HCEC 1CT (cell line): ENCODE measurements at regions not wholly inside any gene's neighbourhood (a gene's known extent, or its start where the extent isn't known, plus 50 kb on each side); places are given as distances from the start of the nearest gene placed in this dataset.

Experiments used
- DNase-seq: peaks from one replicate; pipeline ENCODE4 v3.0.0-alpha.2; 2017

GRCh38 chr9:14424983-14425382 is 111.0 kb upstream of the NFIB start:
- DNase-seq = no peak

GRCh38 chr9:14424289-14424688 is 110.3 kb upstream of the NFIB start:
- no peak for DNase-seq

GRCh38 chr9:14423815-14424261 is 109.9 kb upstream of the NFIB start:
- peak; percentile 51 for DNase-seq

GRCh38 chr9:14421291-14421690 is 107.3 kb upstream of the NFIB start:
- DNase-seq = no peak

- no peak for DNase-seq
Observed at GRCh38 chr9:14418941-14419937, 105.3 kb upstream of the NFIB start.

GRCh38 chr9:14418301-14418940 is 104.5 kb upstream of the NFIB start:
- no peak for DNase-seq

- DNase-seq = peak; percentile 25
Observed at GRCh38 chr9:14417237-14417636, 103.3 kb upstream of the NFIB start.

- peak; percentile 60 for DNase-seq
Observed at GRCh38 chr9:14415947-14416346, 102.0 kb upstream of the NFIB start.

GRCh38 chr9:14413812-14414211 is 99.9 kb upstream of the NFIB start:
- DNase-seq = no peak

- no peak for DNase-seq
Observed at GRCh38 chr9:14412775-14413174, 98.8 kb upstream of the NFIB start.

GRCh38 chr9:14406463-14406862 is 92.5 kb upstream of the NFIB start:
- DNase-seq = no peak

- no peak for DNase-seq
Observed at GRCh38 chr9:14405176-14405706, 91.3 kb upstream of the NFIB start.

GRCh38 chr9:14403081-14403480 is 89.1 kb upstream of the NFIB start:
- DNase-seq = no peak

GRCh38 chr9:14402583-14402982 is 88.6 kb upstream of the NFIB start:
- DNase-seq = no peak

GRCh38 chr9:14401911-14402310 is 88.0 kb upstream of the NFIB start:
- DNase-seq = no peak

- peak; percentile 36 for DNase-seq
Observed at GRCh38 chr9:14400658-14400995, 86.7 kb upstream of the NFIB start.

GRCh38 chr9:14399756-14400657 is 86.1 kb upstream of the NFIB start:
- no peak for DNase-seq

- no peak for DNase-seq
Observed at GRCh38 chr9:14398473-14398872, 84.5 kb upstream of the NFIB start.

- no peak for DNase-seq
Observed at GRCh38 chr9:14396171-14396570, 82.2 kb upstream of the NFIB start.

- DNase-seq = no peak
Observed at GRCh38 chr9:14395317-14396082, 81.6 kb upstream of the NFIB start.

GRCh38 chr9:14393418-14393817 is 79.5 kb upstream of the NFIB start:
- no peak for DNase-seq

GRCh38 chr9:14391620-14392019 is 77.7 kb upstream of the NFIB start:
- no peak for DNase-seq
